Gastroesophageal sphincter (tissue), 3 donors: ENCODE measurements at regions not wholly inside any gene's neighbourhood (a gene's known extent, or its start where the extent isn't known, plus 50 kb on each side); places are given as distances from the start of the nearest gene placed in this dataset.

Experiments
- EP300 ChIP-seq: sonication (generic); formaldehyde crosslinking; IDR thresholded peaks from one replicate; pipeline ENCODE4 v1.6.1; 2017; ENCODE audit warnings: antibody characterized with exemption, mild to moderate bottlenecking
- POLR2A ChIP-seq, 2 donors: fragments of 450-650 bp; IDR thresholded peaks; one replicate each; pipeline ENCODE4 v1.6.1; 2017; ENCODE audit warnings: antibody characterized with exemption in 2 of 2, mild to moderate bottlenecking in 2 of 2, moderate library complexity in 1 of 2
- POLR2AphosphoS5 ChIP-seq: sonication (generic); formaldehyde crosslinking; IDR thresholded peaks from one replicate; pipeline ENCODE4 v1.6.1; 2017; ENCODE audit warnings: antibody characterized with exemption
- TF ChIP-seq, protein P1 (sequence below), 4 experiments: fragments of 200-600 bp in 2 of 4; fragments of 450-650 bp in 2 of 4; sonication (generic) in 1 of 4; IDR thresholded peaks; one replicate each; pipeline ENCODE4 v1.5.1; 2017 to 2019; ENCODE audit warnings: antibody characterized with exemption in 4 of 4, mild to moderate bottlenecking in 2 of 4, moderate library complexity in 2 of 4

DNA sequence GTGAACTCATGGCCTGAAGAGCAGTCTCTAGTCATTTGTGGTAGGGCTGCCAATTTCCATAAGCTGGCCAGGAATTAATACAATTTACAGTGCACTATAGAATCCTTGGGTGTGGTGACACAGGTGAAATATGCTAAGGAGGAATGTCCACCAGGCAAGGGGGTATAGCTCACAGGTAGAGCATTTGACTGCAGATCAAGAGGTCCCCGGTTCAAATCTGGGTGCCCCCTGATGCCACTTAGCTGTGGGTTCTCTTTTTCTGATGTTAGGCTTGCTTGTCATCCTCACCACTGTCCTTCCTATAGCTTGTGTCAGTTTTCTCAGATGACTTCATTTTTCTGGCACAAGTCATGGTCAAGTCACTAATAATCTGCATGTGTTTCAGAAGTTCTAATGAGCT, 108.7 kb downstream of the ZNF467 start:
- TF ChIP-seq, protein P1, sequence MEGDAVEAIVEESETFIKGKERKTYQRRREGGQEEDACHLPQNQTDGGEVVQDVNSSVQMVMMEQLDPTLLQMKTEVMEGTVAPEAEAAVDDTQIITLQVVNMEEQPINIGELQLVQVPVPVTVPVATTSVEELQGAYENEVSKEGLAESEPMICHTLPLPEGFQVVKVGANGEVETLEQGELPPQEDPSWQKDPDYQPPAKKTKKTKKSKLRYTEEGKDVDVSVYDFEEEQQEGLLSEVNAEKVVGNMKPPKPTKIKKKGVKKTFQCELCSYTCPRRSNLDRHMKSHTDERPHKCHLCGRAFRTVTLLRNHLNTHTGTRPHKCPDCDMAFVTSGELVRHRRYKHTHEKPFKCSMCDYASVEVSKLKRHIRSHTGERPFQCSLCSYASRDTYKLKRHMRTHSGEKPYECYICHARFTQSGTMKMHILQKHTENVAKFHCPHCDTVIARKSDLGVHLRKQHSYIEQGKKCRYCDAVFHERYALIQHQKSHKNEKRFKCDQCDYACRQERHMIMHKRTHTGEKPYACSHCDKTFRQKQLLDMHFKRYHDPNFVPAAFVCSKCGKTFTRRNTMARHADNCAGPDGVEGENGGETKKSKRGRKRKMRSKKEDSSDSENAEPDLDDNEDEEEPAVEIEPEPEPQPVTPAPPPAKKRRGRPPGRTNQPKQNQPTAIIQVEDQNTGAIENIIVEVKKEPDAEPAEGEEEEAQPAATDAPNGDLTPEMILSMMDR (IDR thresholded peaks at IDR 0.05) = no peak
- TF ChIP-seq POLR2A (IDR thresholded peaks at IDR 0.05) (no peak), EP300 (no peak), POLR2AphosphoS5 (no peak)
